ENCODE measurements at regions not wholly inside any gene's neighbourhood (a gene's known extent, or its start where the extent isn't known, plus 50 kb on each side); places are given as distances from the start of the nearest gene placed in this dataset.

DNA sequence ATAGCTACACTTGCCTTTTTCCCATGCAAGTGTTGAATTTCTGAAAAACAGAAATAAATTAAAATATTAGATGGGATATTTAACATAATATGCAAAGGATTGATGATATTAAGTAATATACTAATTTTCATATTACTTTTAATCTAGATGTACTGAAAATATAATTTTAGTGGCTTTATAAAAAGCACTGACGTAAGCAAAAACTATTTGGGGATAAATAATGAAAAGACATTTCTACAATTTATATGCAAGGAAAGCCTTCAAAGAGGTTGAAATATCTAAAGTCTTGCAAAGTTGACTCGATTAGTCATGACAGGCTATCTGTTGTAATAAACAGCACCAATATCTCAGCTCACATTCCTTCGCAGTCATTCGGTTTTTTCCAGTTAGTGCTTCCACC, 94.9 kb upstream of the ABCB5 start:
- Histone ChIP-seq H3K9me3 (ENCODE audit: control insufficient read depth, insufficient read depth, low read length) (no peaks in the 10 kb centered on the region), H3K27me3 (ENCODE audit: control insufficient read depth, low read length) (no peaks in the 10 kb centered on the region), H3F3A (ENCODE audit: control insufficient read depth, insufficient read depth) (no peaks in the 10 kb centered on the region), H3K36me3 (ENCODE audit: control insufficient read depth, low read length) (no peaks in the 10 kb centered on the region), H3K4me2 (ENCODE audit: low read length) (no peak overlapping the region), H3K27ac (ENCODE audit: low read depth, low read length) (no peak overlapping the region), H4K20me1 (ENCODE audit: control insufficient read depth, insufficient read depth, low read depth, low read length) (no peaks in the 10 kb centered on the region), H3K9me2 (replicated peaks; ENCODE audit: control insufficient read depth, low read length) (no peaks in the 10 kb centered on the region), H3K79me2 (ENCODE audit: control insufficient read depth, low read length) (no peaks in the 10 kb centered on the region), H3K4me1 (ENCODE audit: control insufficient read depth, low read length) (peaks cover 3% of the 10 kb centered on the region; the same call in 1 of the 2 replicates), H3K4me3 (ENCODE audit: low read length) (no peak overlapping the region)
- TF ChIP-seq CTCF (IDR thresholded peaks at IDR 0.05; ENCODE audit: low read depth, low read length, poor library complexity, severe bottlenecking) (no peak), EZH2phosphoT487 (IDR thresholded peaks at IDR 0.05; ENCODE audit: borderline replicate concordance, low read length) (no peak)

DNA sequence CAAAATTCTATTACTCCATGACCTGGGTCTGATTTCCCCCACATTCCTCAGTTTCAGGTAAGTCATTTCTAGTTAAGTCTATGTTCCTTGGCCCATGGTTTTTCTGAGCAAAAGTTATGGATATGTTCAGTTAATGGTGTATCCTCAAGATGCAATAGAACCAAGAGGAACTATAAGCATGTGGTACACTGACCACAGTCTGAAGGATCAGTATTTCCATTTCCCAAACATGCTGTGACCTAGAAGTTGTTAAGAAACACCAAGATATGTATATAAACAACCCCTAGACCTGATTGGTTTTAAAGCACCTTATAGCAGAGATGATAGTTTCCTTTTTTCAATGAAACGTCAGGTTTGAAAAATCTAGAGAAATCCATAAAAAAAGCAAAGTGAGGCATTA, 94.2 kb upstream of the ABCB5 start:
- Histone ChIP-seq H3K4me1 (ENCODE audit: control insufficient read depth, low read length) (no peaks in the 10 kb centered on the region), H3K9me3 (ENCODE audit: control insufficient read depth, insufficient read depth, low read length) (no peaks in the 10 kb centered on the region), H3K9me2 (replicated peaks; ENCODE audit: control insufficient read depth, low read length) (no peaks in the 10 kb centered on the region), H4K20me1 (ENCODE audit: control insufficient read depth, insufficient read depth, low read depth, low read length) (no peaks in the 10 kb centered on the region), H3K79me2 (ENCODE audit: control insufficient read depth, low read length) (no peaks in the 10 kb centered on the region), H3K4me3 (ENCODE audit: low read length) (no peak overlapping the region), H3K27me3 (ENCODE audit: control insufficient read depth, low read length) (no peaks in the 10 kb centered on the region), H3F3A (ENCODE audit: control insufficient read depth, insufficient read depth) (no peaks in the 10 kb centered on the region), H3K36me3 (ENCODE audit: control insufficient read depth, low read length) (no peaks in the 10 kb centered on the region), H3K4me2 (ENCODE audit: low read length) (no peak overlapping the region), H3K27ac (ENCODE audit: low read depth, low read length) (no peak overlapping the region)
- TF ChIP-seq EZH2phosphoT487 (IDR thresholded peaks at IDR 0.05; ENCODE audit: borderline replicate concordance, low read length) (no peak), CTCF (IDR thresholded peaks at IDR 0.05; ENCODE audit: low read depth, low read length, poor library complexity, severe bottlenecking) (no peak)

GRCh38 chr7:20529260-20529659, 86.2 kb upstream of the ABCB5 start:
- peaks cover 16% of the 10 kb centered on the region for H3K9me3 ChIP-seq (ENCODE audit: control insufficient read depth, insufficient read depth, low read length)
- no peaks in the 10 kb centered on the region for H3K4me1 ChIP-seq (ENCODE audit: control insufficient read depth, low read length)
- H3F3A ChIP-seq (ENCODE audit: control insufficient read depth, insufficient read depth): no peaks in the 10 kb centered on the region
- no peaks in the 10 kb centered on the region for H3K27me3 ChIP-seq (ENCODE audit: control insufficient read depth, low read length)
- no peak overlapping the region for H3K27ac ChIP-seq (ENCODE audit: low read depth, low read length)
- no peaks in the 10 kb centered on the region for H3K9me2 ChIP-seq (replicated peaks; ENCODE audit: control insufficient read depth, low read length)
- H3K79me2 ChIP-seq (ENCODE audit: control insufficient read depth, low read length): no peaks in the 10 kb centered on the region
- no peak for TF ChIP-seq EZH2phosphoT487 (IDR thresholded peaks at IDR 0.05; ENCODE audit: borderline replicate concordance, low read length)
- H4K20me1 ChIP-seq (ENCODE audit: control insufficient read depth, insufficient read depth, low read depth, low read length): no peaks in the 10 kb centered on the region
- no peak overlapping the region for H3K4me2 ChIP-seq (ENCODE audit: low read length)
- H3K36me3 ChIP-seq (ENCODE audit: control insufficient read depth, low read length): no peaks in the 10 kb centered on the region
- H3K4me3 ChIP-seq (ENCODE audit: low read length): no peak overlapping the region

GRCh38 chr7:20532890-20533289, 82.6 kb upstream of the ABCB5 start:
- Histone ChIP-seq H3K9me2 (replicated peaks; ENCODE audit: control insufficient read depth, low read length) (no peaks in the 10 kb centered on the region), H3K4me1 (ENCODE audit: control insufficient read depth, low read length) (no peaks in the 10 kb centered on the region), H3F3A (ENCODE audit: control insufficient read depth, insufficient read depth) (no peaks in the 10 kb centered on the region), H3K27me3 (ENCODE audit: control insufficient read depth, low read length) (no peaks in the 10 kb centered on the region), H3K4me2 (ENCODE audit: low read length) (no peak overlapping the region), H3K4me3 (ENCODE audit: low read length) (no peak overlapping the region), H4K20me1 (ENCODE audit: control insufficient read depth, insufficient read depth, low read depth, low read length) (no peaks in the 10 kb centered on the region), H3K27ac (ENCODE audit: low read depth, low read length) (no peak overlapping the region), H3K9me3 (ENCODE audit: control insufficient read depth, insufficient read depth, low read length) (peaks cover 13% of the 10 kb centered on the region), H3K36me3 (ENCODE audit: control insufficient read depth, low read length) (no peaks in the 10 kb centered on the region), H3K79me2 (ENCODE audit: control insufficient read depth, low read length) (no peaks in the 10 kb centered on the region)
- TF ChIP-seq EZH2phosphoT487 (IDR thresholded peaks at IDR 0.05; ENCODE audit: borderline replicate concordance, low read length): no peak
- TF ChIP-seq CTCF (IDR thresholded peaks at IDR 0.05; ENCODE audit: low read depth, low read length, poor library complexity, severe bottlenecking): no peak

Data from DOHH2 (cell line).